Stimulated activated naive CD8-positive, alpha-beta T cell treated with anti-CD3 and anti-CD28 coated beads, Interleukin-15, Interleukin-2, amounts not matched to agents 100 ng/mL and 50 ng/mL, for 24 hours (primary cell): ENCODE measurements at regions not wholly inside any gene's neighbourhood (a gene's known extent, or its start where the extent isn't known, plus 50 kb on each side); places are given as distances from the start of the nearest gene placed in this dataset.
"Not testable (repeated sequence)": the region's sequence is repeated elsewhere in the genome, so short reads cannot be mapped to it uniquely, and the experiment has no call there.

Experiments
- H3K27ac Mint-ChIP-seq: one replicate; pipeline ENCODE4 v1.8.0; 2021; ENCODE audit warnings: mild to moderate bottlenecking, mixed read lengths
- H3K27me3 Mint-ChIP-seq: one replicate; pipeline ENCODE4 v1.8.0; 2021; ENCODE audit warnings: mixed read lengths
- H3K36me3 Mint-ChIP-seq: one replicate; pipeline ENCODE4 v1.8.0; 2021; ENCODE audit warnings: low read depth, mixed read lengths
- H3K4me1 Mint-ChIP-seq: one replicate; pipeline ENCODE4 v1.8.0; 2021; ENCODE audit warnings: low read depth, mixed read lengths
- H3K4me3 Mint-ChIP-seq: one replicate; pipeline ENCODE4 v1.8.0; 2021; ENCODE audit warnings: mild to moderate bottlenecking, mixed read lengths
- H3K9me3 Mint-ChIP-seq: one replicate; pipeline ENCODE4 v1.8.0; 2021; ENCODE audit warnings: mixed read lengths

DNA sequence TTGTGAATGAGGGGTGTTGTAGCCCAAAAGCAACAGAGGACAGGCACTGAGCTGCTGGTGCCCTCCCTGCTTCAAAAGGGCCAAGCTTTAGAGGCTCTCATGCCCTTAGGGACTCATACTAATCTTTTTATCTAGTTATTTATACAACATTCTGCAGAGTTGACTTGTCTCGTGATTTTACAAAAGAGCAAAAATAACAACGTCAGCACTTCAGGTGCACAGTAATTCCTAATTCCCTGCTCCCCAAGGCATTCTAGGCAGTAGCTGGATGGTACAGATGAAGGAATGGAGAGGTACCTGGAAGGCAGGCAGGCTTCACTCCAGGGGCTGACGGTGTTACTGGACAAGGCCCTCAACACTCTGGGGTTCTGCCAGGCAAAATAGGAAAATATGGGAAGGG lies 406.7 kb upstream of the CCL2 start:
- Mint-ChIP-seq H3K27me3 (peaks cover 4% of the 10 kb centered on the region), H3K4me1 (no peaks in the 10 kb centered on the region), H3K27ac (no peak overlapping the region), H3K4me3 (no peak overlapping the region), H3K36me3 (no peaks in the 10 kb centered on the region), H3K9me3 (no peaks in the 10 kb centered on the region)

DNA sequence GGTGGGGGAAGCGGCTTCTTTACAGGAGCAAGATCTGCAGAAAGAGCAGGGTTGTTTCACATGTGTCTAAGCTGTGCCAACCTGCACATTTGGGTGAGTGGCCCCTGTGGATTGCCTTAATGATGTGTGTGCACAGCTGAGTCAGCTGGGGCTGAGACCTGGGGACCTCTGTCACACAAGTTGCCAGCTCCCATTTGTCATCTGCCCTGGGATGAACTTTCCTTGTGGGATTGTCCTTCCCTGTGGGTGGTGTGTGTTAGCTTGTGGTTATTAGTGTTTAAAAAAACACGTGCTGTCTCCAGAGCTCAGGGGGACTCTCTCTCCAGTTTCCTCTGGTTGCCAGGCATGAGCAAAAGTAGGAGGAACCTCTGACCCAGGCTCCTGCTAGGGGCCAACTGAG lies 400.5 kb upstream of the CCL2 start:
- Mint-ChIP-seq H3K36me3 (no peaks in the 10 kb centered on the region), H3K9me3 (no peaks in the 10 kb centered on the region), H3K4me1 (no peaks in the 10 kb centered on the region), H3K27me3 (peaks cover 14% of the 10 kb centered on the region), H3K4me3 (no peak overlapping the region), H3K27ac (no peak overlapping the region)

- Mint-ChIP-seq H3K36me3 (no peaks in the 10 kb centered on the region), H3K9me3 (no peaks in the 10 kb centered on the region), H3K27me3 (peaks cover 18% of the 10 kb centered on the region), H3K27ac (no peak overlapping the region), H3K4me3 (no peak overlapping the region), H3K4me1 (no peaks in the 10 kb centered on the region)
Observed at GRCh38 chr17:33858121-33858520, 397.0 kb upstream of the CCL2 start.

- no peaks in the 10 kb centered on the region for H3K36me3 Mint-ChIP-seq
- H3K4me1 Mint-ChIP-seq: no peaks in the 10 kb centered on the region
- H3K27ac Mint-ChIP-seq: no peak overlapping the region
- H3K4me3 Mint-ChIP-seq: no peak overlapping the region
- H3K27me3 Mint-ChIP-seq: peaks cover 18% of the 10 kb centered on the region
- no peaks in the 10 kb centered on the region for H3K9me3 Mint-ChIP-seq
Observed at GRCh38 chr17:33858682-33859081, 396.4 kb upstream of the CCL2 start.

- Mint-ChIP-seq H3K27ac (no peak overlapping the region), H3K36me3 (no peaks in the 10 kb centered on the region), H3K9me3 (no peaks in the 10 kb centered on the region), H3K27me3 (peaks cover 17% of the 10 kb centered on the region), H3K4me1 (no peaks in the 10 kb centered on the region), H3K4me3 (no peak overlapping the region)
Observed at GRCh38 chr17:33862772-33863602, 392.1 kb upstream of the CCL2 start.

DNA sequence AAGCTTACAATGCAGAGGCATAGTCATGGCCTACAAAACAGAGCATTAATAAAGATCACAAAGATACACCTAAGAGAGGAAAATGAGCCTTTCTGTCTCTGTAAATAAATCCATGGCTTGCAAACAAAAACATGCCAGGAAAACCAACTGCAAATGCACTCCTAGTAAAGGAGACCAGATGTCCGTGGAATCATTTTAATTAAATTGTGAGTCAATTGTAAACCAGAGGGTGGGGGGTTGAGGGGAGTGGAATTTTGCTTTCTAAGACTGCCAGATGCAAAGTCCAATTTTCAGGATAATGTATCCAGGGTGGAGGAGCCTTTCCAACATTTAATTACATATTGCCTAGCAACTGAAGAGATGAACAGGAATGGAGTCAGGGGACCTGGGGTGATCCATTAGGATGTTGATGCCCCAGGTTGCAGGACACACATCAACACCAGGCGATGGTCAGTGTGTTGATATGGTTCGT lies 390.3 kb upstream of the CCL2 start:
- Mint-ChIP-seq H3K36me3 (no peaks in the 10 kb centered on the region), H3K4me1 (no peaks in the 10 kb centered on the region), H3K9me3 (no peaks in the 10 kb centered on the region), H3K4me3 (no peak overlapping the region), H3K27me3 (peaks cover 17% of the 10 kb centered on the region), H3K27ac (no peak overlapping the region)

GRCh38 chr17:33868899-33869298 lies 386.2 kb upstream of the CCL2 start:
- Mint-ChIP-seq H3K4me3 (no peak overlapping the region), H3K9me3 (no peaks in the 10 kb centered on the region), H3K4me1 (no peaks in the 10 kb centered on the region), H3K27me3 (peaks cover 17% of the 10 kb centered on the region), H3K27ac (no peak overlapping the region), H3K36me3 (no peaks in the 10 kb centered on the region)

GRCh38 chr17:33870936-33871335 lies 384.1 kb upstream of the CCL2 start:
- Mint-ChIP-seq H3K4me3 (no peak overlapping the region), H3K36me3 (no peaks in the 10 kb centered on the region), H3K27ac (no peak overlapping the region), H3K9me3 (no peaks in the 10 kb centered on the region), H3K27me3 (peaks cover 17% of the 10 kb centered on the region), H3K4me1 (no peaks in the 10 kb centered on the region)

DNA sequence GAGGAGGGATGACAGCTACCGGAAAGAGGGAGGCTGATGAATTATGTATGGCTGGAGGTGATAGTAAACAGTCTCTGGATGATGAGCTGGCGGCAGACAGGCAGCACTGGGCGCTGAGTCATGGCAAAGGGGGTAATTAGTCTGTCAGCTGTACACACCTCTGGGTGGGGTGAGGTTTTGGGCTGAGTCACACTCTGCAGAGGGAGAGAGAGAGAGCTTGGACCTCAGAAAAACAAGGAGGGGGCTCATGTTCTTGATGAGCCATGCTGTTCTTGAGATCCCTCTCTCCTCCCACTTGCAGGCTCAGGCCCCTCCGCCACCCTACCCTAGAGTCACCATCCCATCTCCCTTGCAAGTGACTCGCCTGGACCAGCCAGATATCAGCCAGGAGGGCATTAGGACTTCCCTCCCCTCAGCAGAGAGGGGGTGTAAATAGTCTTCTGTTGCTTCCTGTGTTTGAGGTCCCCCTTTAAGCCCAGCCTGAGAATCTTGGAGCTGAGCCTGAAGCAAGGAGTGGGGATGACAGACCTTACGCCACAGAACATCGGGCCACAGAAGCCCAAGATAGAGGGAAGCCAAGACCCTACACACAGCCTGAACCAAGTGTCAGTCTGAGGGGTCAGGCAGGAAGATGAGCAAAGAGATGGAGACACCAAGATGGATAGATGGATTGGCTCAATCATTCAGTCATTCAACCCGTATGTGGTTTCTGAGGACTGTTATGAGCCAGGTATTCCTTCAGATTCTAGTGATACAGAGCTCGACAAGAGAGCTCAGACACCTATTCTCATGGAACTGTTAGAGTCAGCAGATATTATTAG lies 383.2 kb upstream of the CCL2 start:
- no peak overlapping the region for H3K4me3 Mint-ChIP-seq
- H3K9me3 Mint-ChIP-seq: no peaks in the 10 kb centered on the region

GRCh38 chr17:33873201-33873617 lies 381.9 kb upstream of the CCL2 start:
- Mint-ChIP-seq H3K27me3 (peaks cover 12% of the 10 kb centered on the region), H3K4me3 (no peak overlapping the region), H3K4me1 (no peaks in the 10 kb centered on the region), H3K9me3 (no peaks in the 10 kb centered on the region), H3K36me3 (no peaks in the 10 kb centered on the region), H3K27ac (no peak overlapping the region)

More for the DNA sequence above, 383.2 kb upstream of the CCL2 start:
- Mint-ChIP-seq H3K36me3 (no peaks in the 10 kb centered on the region), H3K27ac (no peak overlapping the region), H3K4me1 (no peaks in the 10 kb centered on the region), H3K27me3 (peaks cover 12% of the 10 kb centered on the region)

DNA sequence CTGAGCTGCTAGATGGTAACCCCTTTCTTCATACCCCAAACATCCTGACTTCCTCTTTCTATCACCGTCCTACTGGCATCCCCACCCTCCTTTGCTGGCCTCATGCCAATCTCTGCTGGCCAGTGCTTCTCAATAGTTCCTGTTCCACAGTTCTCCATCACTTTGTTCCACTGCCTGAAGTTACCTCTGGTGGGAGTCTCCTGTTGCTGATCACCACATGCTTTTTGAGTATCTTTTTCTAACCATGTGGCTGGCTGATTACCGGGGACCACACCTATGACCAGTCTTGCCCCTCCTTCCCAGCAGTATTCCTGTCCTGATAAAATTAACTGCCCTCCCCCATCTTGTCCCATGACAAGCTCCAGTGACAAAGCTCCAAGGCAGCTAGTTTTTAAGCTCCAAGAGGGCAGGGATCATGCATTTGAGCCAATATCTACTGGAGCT lies 380.4 kb upstream of the CCL2 start:
- no peaks in the 10 kb centered on the region for H3K9me3 Mint-ChIP-seq
- no peaks in the 10 kb centered on the region for H3K36me3 Mint-ChIP-seq
- H3K27ac Mint-ChIP-seq: no peak overlapping the region
- H3K4me3 Mint-ChIP-seq: no peak overlapping the region
- H3K27me3 Mint-ChIP-seq: peaks cover 12% of the 10 kb centered on the region
- no peaks in the 10 kb centered on the region for H3K4me1 Mint-ChIP-seq

DNA sequence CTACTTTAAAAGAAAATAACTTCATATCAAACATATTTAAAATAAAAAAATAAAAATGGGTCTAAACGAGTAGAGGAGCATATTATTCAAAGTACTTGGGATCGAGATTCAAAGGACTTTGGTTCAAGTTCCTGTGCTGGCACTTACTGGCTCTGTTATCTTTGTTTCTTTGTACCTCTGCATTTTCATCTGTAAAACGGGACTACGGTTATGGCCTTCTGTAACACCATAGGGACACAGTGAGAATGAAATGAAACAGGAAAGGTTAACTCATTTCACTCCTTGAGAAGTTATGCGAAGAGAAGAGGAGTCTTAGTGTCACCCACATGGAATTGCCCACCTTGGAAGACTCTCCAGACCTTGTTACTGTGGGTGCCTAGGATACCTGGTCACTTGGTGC lies 379.1 kb upstream of the CCL2 start:
- Mint-ChIP-seq H3K4me3 (no peak overlapping the region), H3K27me3 (peaks cover 12% of the 10 kb centered on the region), H3K9me3 (no peaks in the 10 kb centered on the region)

GRCh38 chr17:33882273-33882672 lies 372.8 kb upstream of the CCL2 start:
- H3K9me3 Mint-ChIP-seq, H3K36me3 Mint-ChIP-seq, H3K4me1 Mint-ChIP-seq, H3K27me3 Mint-ChIP-seq, H3K27ac Mint-ChIP-seq, H3K4me3 Mint-ChIP-seq: not testable (repeated sequence)

More for the DNA sequence above, 379.1 kb upstream of the CCL2 start:
- Mint-ChIP-seq H3K27ac (no peak overlapping the region), H3K4me1 (no peaks in the 10 kb centered on the region), H3K36me3 (no peaks in the 10 kb centered on the region)

DNA sequence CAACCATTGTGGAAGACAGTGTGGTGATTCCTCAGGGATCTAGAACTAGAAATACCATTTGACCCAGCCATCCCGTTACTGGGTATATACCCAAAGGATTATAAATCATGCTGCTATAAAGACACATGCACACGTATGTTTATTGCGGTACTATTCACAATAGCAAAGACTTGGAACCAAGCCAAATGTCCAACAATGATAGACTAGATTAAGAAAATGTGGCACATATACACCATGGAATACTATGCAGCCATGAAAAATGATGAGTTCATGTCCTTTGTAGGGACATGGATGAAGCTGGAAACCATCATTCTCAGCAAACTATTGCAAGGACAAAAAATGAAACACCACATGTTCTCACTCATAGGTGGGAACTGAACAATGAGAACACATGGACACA lies 372.4 kb upstream of the CCL2 start:
- H3K4me1 Mint-ChIP-seq, H3K27me3 Mint-ChIP-seq, H3K27ac Mint-ChIP-seq, H3K36me3 Mint-ChIP-seq, H3K9me3 Mint-ChIP-seq, H3K4me3 Mint-ChIP-seq: not testable (repeated sequence)

- Mint-ChIP-seq H3K9me3 (peaks cover 2% of the 10 kb centered on the region), H3K4me3 (no peak overlapping the region), H3K4me1 (no peaks in the 10 kb centered on the region), H3K27ac (no peak overlapping the region), H3K36me3 (no peaks in the 10 kb centered on the region), H3K27me3 (peaks cover 6% of the 10 kb centered on the region)
Observed at GRCh38 chr17:33888455-33888854, 366.6 kb upstream of the CCL2 start.
